ENCODE measurements at regions not wholly inside any gene's neighbourhood (a gene's known extent, or its start where the extent isn't known, plus 50 kb on each side); places are given as distances from the start of the nearest gene placed in this dataset.
A peak's percentile ranks its signal among the peaks of the same experiment; 100 is the strongest.
"Not testable (repeated sequence)": the region's sequence is repeated elsewhere in the genome, so short reads cannot be mapped to it uniquely, and the experiment has no call there.

GRCh38 chr15:69876064-69876940, 221.4 kb downstream of the TLE3 start:
- peaks cover 9 to 12% (median 11%) of the 10 kb centered on the region in 3 donors for H3K4me1 Mint-ChIP-seq
- H3K27ac Mint-ChIP-seq, result no peak overlapping the region
- H3K9me3 Mint-ChIP-seq, result peaks cover 2 to 9% (median 3%) of the 10 kb centered on the region in 3 donors
- no peaks in the 10 kb centered on the region for H3K36me3 Mint-ChIP-seq
- peaks cover 6% of the 10 kb centered on the region for H3K27me3 Mint-ChIP-seq
- no peak overlapping the region for H3K4me3 Mint-ChIP-seq

DNA sequence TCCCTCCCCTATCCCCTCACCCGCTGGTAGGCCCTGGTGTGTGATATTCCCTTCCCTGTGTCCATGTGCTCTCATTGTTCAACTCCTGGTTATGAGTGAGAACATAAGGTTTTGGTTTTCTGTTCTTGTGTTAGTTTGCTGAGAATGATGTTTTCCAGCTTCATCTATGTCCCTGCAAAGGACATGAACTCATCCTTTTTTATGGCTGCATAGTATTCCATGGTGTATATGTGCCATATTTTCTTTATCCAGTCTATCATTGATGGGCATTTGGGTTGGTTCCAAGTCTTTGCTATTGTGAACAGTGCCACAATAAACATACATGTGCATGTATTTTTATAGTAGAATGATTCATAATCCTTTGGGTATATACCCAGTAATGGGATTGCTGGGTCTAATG, 217.8 kb downstream of the TLE3 start:
- not testable (repeated sequence) for H3K36me3 Mint-ChIP-seq, H3K27me3 Mint-ChIP-seq, H3K9me3 Mint-ChIP-seq, H3K4me3 Mint-ChIP-seq
- Mint-ChIP-seq H3K4me1 (peaks cover 23 to 30% (median 24%) of the 10 kb centered on the region in 3 donors), H3K27ac (peak overlapping the region in 2 of 3 donors; percentile 84 to 97)

DNA sequence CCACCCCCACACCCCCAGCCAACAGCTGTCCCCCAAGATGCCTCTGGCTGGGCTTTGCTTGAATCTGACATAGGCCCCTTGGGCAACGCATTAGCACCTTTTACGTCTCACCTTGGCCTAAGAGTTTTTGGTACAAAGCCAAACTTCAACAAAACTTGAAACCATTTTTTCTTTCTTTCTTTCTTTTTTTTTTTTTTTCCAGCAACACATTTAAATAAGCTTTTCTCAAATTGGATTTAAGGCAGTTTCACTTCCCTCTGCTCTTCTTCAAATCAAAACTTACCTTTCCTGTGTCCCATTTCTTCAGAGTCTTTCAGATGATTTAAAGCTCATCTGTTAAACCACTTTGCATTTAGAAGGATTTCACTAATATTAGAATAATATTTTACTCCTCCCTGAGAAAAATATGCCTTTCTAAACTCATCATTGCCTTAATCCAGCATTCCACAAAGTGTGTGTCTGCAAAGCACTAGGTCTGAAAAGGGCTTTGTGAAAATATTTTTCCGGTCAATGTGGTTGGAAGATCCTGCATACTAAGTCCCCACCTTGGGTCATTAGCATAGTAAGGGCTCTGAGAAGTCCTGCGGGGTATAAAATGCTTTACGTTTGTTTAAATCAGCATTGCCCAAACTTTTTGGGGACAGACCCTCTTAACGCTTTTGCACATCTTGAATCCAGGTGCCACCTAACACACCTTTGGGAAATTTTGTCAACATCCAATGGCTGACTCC, 217.0 kb downstream of the TLE3 start:
- Mint-ChIP-seq H3K4me3 (peak overlapping the region; percentile 55 to 89 (median 82)), H3K36me3 (no peaks in the 10 kb centered on the region), H3K4me1 (peaks cover 23 to 30% (median 24%) of the 10 kb centered on the region in 3 donors), H3K9me3 (peaks cover 0 to 2% (median 0%) of the 10 kb centered on the region in 3 donors), H3K27ac (peak overlapping the region; percentile 71 to 97 (median 84)), H3K27me3 (no peaks in the 10 kb centered on the region)

GRCh38 chr15:69881302-69881670, 216.4 kb downstream of the TLE3 start:
- Mint-ChIP-seq H3K4me1 (peaks cover 23 to 30% (median 24%) of the 10 kb centered on the region in 3 donors), H3K9me3 (peaks cover 0 to 2% (median 0%) of the 10 kb centered on the region in 3 donors), H3K27ac (peak overlapping the region in 1 of 3 donors; percentile 97), H3K4me3 (peak overlapping the region; percentile 58 to 89 (median 82)), H3K27me3 (no peaks in the 10 kb centered on the region), H3K36me3 (no peaks in the 10 kb centered on the region)

- Mint-ChIP-seq H3K4me3 (peak overlapping the region; percentile 58 to 89 (median 82)), H3K4me1 (peaks cover 23 to 30% (median 24%) of the 10 kb centered on the region in 3 donors), H3K27ac (peak overlapping the region in 1 of 3 donors; percentile 97), H3K9me3 (peaks cover 0 to 2% (median 0%) of the 10 kb centered on the region in 3 donors), H3K36me3 (peaks cover 1% of the 10 kb centered on the region), H3K27me3 (no peaks in the 10 kb centered on the region)
Observed at GRCh38 chr15:69881766-69882165, 216.0 kb downstream of the TLE3 start.

DNA sequence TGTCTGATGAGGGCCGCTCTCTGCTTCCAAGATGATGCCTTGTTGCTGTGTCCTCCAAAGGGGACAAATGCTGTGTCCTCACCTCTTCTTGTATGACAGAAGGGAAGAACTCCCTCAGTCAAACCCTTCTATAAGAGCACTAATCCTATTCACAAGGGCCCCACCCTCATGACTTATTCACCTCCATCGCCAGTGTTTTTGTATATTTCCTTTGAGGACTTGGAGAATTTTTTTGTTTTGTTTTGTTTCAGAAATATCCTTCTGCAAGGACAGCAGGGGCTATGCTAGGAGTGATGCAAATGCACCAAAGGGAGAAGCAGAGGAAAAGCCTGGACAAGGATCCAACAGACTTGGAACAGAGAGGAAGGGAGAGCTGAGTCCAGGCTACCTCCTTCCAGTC, 214.4 kb downstream of the TLE3 start:
- Mint-ChIP-seq H3K4me3 (no peak overlapping the region), H3K36me3 (peaks cover 1% of the 10 kb centered on the region), H3K9me3 (peaks cover 0 to 2% (median 0%) of the 10 kb centered on the region in 3 donors), H3K4me1 (peaks cover 23 to 30% (median 24%) of the 10 kb centered on the region in 3 donors), H3K27ac (peak overlapping the region in 1 of 3 donors; percentile 33), H3K27me3 (peaks cover 2% of the 10 kb centered on the region)

GRCh38 chr15:69885173-69885955, 212.4 kb downstream of the TLE3 start:
- peaks cover 2% of the 10 kb centered on the region for H3K27me3 Mint-ChIP-seq

DNA sequence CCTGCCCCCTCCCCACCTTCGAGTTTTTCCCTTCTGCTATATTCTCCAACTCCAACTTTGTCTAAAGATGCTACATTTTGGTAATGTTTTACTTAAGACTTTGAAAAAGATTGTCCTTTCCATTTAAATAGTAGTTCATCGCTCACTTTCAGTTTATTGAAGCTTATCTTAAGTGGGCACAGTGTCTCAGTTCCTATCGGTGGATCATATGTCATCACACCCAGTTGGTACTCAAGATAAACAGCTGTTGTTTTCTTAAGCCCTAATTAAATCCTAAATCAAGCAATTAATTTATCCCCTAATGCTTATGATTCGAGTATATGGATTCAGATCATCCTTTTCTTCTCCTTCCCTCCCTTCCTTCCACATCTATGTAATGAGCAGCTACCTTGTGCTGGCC, 210.7 kb downstream of the TLE3 start:
- Mint-ChIP-seq H3K4me3 (no peak overlapping the region), H3K9me3 (peaks cover 0 to 6% (median 4%) of the 10 kb centered on the region in 3 donors), H3K36me3 (peaks cover 3% of the 10 kb centered on the region), H3K4me1 (peaks cover 7 to 12% (median 7%) of the 10 kb centered on the region in 3 donors), H3K27ac (no peak overlapping the region), H3K27me3 (peaks cover 2% of the 10 kb centered on the region)

More at GRCh38 chr15:69885173-69885955, 212.4 kb downstream of the TLE3 start:
- Mint-ChIP-seq H3K27ac (peak overlapping the region in 1 of 3 donors; percentile 82), H3K36me3 (peaks cover 3% of the 10 kb centered on the region), H3K9me3 (peaks cover 0 to 2% (median 2%) of the 10 kb centered on the region in 3 donors), H3K4me3 (no peak overlapping the region), H3K4me1 (peaks cover 22 to 26% (median 23%) of the 10 kb centered on the region in 3 donors)

- no peak overlapping the region for H3K4me3 Mint-ChIP-seq
- peaks cover 3% of the 10 kb centered on the region for H3K36me3 Mint-ChIP-seq
- H3K4me1 Mint-ChIP-seq, result peaks cover 1 to 6% (median 1%) of the 10 kb centered on the region in 3 donors
- peak overlapping the region in 1 of 3 donors; percentile 63 for H3K27ac Mint-ChIP-seq
- H3K27me3 Mint-ChIP-seq, result peaks cover 2% of the 10 kb centered on the region
- H3K9me3 Mint-ChIP-seq, result peaks cover 0 to 6% (median 4%) of the 10 kb centered on the region in 3 donors
Observed at GRCh38 chr15:69887553-69887952, 210.2 kb downstream of the TLE3 start.

- peaks cover 3% of the 10 kb centered on the region for H3K36me3 Mint-ChIP-seq
- H3K27me3 Mint-ChIP-seq, result peaks cover 6% of the 10 kb centered on the region
- H3K4me1 Mint-ChIP-seq, result peaks cover 0 to 2% (median 1%) of the 10 kb centered on the region in 3 donors
- H3K27ac Mint-ChIP-seq, result no peak overlapping the region
- no peak overlapping the region for H3K4me3 Mint-ChIP-seq
- peaks cover 0 to 6% (median 4%) of the 10 kb centered on the region in 3 donors for H3K9me3 Mint-ChIP-seq
Observed at GRCh38 chr15:69888406-69888805, 209.3 kb downstream of the TLE3 start.

GRCh38 chr15:69891070-69891536, 206.6 kb downstream of the TLE3 start:
- Mint-ChIP-seq H3K27ac (no peak overlapping the region), H3K4me1 (peaks cover 0 to 9% (median 5%) of the 10 kb centered on the region in 3 donors), H3K36me3 (peaks cover 5% of the 10 kb centered on the region), H3K9me3 (peaks cover 0 to 6% (median 4%) of the 10 kb centered on the region in 3 donors), H3K4me3 (no peak overlapping the region), H3K27me3 (peaks cover 14% of the 10 kb centered on the region)

- Mint-ChIP-seq H3K9me3 (peaks cover 0 to 6% (median 4%) of the 10 kb centered on the region in 3 donors), H3K4me1 (peaks cover 0 to 11% (median 5%) of the 10 kb centered on the region in 3 donors), H3K27me3 (peaks cover 14% of the 10 kb centered on the region), H3K36me3 (peaks cover 4% of the 10 kb centered on the region), H3K27ac (no peak overlapping the region), H3K4me3 (no peak overlapping the region)
Observed at GRCh38 chr15:69891606-69892005, 206.1 kb downstream of the TLE3 start.

DNA sequence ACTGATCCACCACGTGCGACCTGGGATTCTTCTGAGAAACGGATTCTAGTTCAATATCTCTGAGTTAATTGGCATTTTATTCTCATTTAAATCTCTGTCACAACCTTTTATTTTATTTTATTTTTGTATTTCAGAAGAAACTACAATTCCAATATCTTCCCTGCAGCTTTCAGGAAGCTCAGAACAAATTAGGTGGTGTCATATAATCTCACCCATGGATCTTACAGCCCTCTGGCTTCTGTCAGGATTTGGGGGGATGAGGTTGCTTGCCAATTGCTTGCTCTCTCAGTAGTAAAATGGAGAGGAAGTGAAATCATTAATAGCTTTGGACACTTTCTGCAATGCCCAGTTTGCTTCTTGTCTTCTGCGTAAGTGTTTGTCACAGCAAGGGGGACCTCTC, 205.4 kb downstream of the TLE3 start:
- no peak overlapping the region for H3K4me3 Mint-ChIP-seq
- H3K36me3 Mint-ChIP-seq, result peaks cover 4% of the 10 kb centered on the region
- H3K4me1 Mint-ChIP-seq, result peaks cover 0 to 11% (median 5%) of the 10 kb centered on the region in 3 donors
- H3K9me3 Mint-ChIP-seq, result peaks cover 0 to 6% (median 4%) of the 10 kb centered on the region in 3 donors
- H3K27ac Mint-ChIP-seq, result no peak overlapping the region
- peaks cover 16% of the 10 kb centered on the region for H3K27me3 Mint-ChIP-seq

DNA sequence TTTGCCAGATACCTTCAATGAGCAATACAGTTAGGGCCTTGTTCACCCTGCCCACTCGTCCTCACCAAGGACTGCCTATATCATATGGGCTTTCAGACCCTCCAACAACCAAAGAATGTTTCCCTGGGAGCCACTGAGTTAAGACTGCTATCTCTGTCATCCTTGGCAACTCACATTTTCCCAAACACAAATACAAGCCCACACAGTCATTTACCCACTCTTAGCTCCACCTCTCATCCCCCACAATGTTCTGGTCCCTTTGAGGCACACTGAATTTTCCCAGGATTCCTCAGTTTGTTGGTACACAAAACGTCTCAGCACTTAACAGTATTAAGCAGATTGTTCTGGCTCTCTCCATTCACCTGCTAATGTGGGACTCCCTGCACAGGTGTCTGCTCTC, 204.6 kb downstream of the TLE3 start:
- H3K27me3 Mint-ChIP-seq, result peaks cover 16% of the 10 kb centered on the region
- peaks cover 4% of the 10 kb centered on the region for H3K36me3 Mint-ChIP-seq
- peaks cover 0 to 11% (median 5%) of the 10 kb centered on the region in 3 donors for H3K4me1 Mint-ChIP-seq
- H3K4me3 Mint-ChIP-seq, result no peak overlapping the region
- H3K9me3 Mint-ChIP-seq, result peaks cover 0 to 6% (median 4%) of the 10 kb centered on the region in 3 donors
- no peak overlapping the region for H3K27ac Mint-ChIP-seq

All from IgD-negative memory B cell (primary cell).